ENCODE measurements at regions not wholly inside any gene's neighbourhood (a gene's known extent, or its start where the extent isn't known, plus 50 kb on each side); places are given as distances from the start of the nearest gene placed in this dataset.

DNA sequence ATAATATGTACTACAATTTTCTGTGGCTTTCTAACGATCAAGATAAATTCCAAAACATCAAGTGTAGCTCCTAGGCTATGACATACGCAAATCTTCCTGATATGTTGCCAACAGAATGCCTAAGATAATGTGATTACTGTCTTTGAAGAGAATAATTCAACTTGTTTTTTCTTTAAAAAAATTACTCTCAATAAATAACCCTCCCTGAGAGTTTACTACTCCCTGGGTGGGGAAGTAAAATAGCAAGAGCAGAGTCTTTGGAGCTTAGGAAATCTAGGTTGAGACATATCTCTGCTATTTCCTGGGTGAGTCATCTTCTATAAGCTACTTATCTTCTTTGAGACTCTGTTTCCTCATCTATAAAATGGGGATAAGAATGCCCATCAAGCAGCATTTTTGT, 201.2 kb downstream of the ACTL7B start:
- H3K9me3 ChIP-seq (ENCODE audit: control insufficient read depth, low read depth, low read length) = peaks cover 2% of the 10 kb centered on the region
- H3K36me3 ChIP-seq (ENCODE audit: control insufficient read depth in 2 of 2, extremely low read depth in 1 of 2, insufficient read depth in 2 of 2, low read length in 2 of 2) = no peaks in the 10 kb centered on the region
- dilution Hi-C loops (cut with MboI; ENCODE audit: extremely low pct_ligation_motif_present, low sequenced_read_pairs) = no loop called here
- no peak for FAIRE-seq
- TF ChIP-seq, protein P1, sequence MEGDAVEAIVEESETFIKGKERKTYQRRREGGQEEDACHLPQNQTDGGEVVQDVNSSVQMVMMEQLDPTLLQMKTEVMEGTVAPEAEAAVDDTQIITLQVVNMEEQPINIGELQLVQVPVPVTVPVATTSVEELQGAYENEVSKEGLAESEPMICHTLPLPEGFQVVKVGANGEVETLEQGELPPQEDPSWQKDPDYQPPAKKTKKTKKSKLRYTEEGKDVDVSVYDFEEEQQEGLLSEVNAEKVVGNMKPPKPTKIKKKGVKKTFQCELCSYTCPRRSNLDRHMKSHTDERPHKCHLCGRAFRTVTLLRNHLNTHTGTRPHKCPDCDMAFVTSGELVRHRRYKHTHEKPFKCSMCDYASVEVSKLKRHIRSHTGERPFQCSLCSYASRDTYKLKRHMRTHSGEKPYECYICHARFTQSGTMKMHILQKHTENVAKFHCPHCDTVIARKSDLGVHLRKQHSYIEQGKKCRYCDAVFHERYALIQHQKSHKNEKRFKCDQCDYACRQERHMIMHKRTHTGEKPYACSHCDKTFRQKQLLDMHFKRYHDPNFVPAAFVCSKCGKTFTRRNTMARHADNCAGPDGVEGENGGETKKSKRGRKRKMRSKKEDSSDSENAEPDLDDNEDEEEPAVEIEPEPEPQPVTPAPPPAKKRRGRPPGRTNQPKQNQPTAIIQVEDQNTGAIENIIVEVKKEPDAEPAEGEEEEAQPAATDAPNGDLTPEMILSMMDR (optimal IDR thresholded peaks at IDR 0.05 in 1 of 3, IDR thresholded peaks at IDR 0.05 in 1 of 3, conservative IDR thresholded peaks at IDR 0.05 in 1 of 3; ENCODE audit: extremely low read depth in 1 of 3, insufficient read depth in 2 of 3, low read length in 3 of 3) = no peak
- TF ChIP-seq EZH2 (IDR thresholded peaks at IDR 0.05; ENCODE audit: low read length) = no peak
- no peaks in the 10 kb centered on the region for H3K79me2 ChIP-seq (ENCODE audit: control insufficient read depth, insufficient read depth, low read length)
- H4K20me1 ChIP-seq (ENCODE audit: control insufficient read depth, extremely low read depth, insufficient read depth, low read length) = no peaks in the 10 kb centered on the region
- H3K4me3 ChIP-seq (ENCODE audit: control insufficient read depth in 2 of 3, extremely low read depth in 1 of 3, insufficient read depth in 2 of 3, low read depth in 1 of 3, low read length in 3 of 3) = no peak overlapping the region
- peaks cover 27% of the 10 kb centered on the region for H3K4me1 ChIP-seq (ENCODE audit: control insufficient read depth, extremely low read depth, insufficient read depth, low read length)
- no peak overlapping the region for H3K9ac ChIP-seq (ENCODE audit: control insufficient read depth, extremely low read depth, insufficient read depth, low read length)
- no peaks in the 10 kb centered on the region for H3K9me1 ChIP-seq (ENCODE audit: control insufficient read depth, extremely low read depth, insufficient read depth, low read length)
- H3K27me3 ChIP-seq (ENCODE audit: control insufficient read depth, extremely low read depth, insufficient read depth, low read length) = no peaks in the 10 kb centered on the region
- DNase-seq (ENCODE audit: low read depth, low spot score) = no peak
- H3K4me2 ChIP-seq (ENCODE audit: control insufficient read depth, extremely low read depth, insufficient read depth, low read depth, low read length) = no peak overlapping the region
- no peak overlapping the region for H3K27ac ChIP-seq (ENCODE audit: control insufficient read depth, insufficient read depth, low read length)
- no peak overlapping the region for H2AFZ ChIP-seq (ENCODE audit: control insufficient read depth, low read length)

DNA sequence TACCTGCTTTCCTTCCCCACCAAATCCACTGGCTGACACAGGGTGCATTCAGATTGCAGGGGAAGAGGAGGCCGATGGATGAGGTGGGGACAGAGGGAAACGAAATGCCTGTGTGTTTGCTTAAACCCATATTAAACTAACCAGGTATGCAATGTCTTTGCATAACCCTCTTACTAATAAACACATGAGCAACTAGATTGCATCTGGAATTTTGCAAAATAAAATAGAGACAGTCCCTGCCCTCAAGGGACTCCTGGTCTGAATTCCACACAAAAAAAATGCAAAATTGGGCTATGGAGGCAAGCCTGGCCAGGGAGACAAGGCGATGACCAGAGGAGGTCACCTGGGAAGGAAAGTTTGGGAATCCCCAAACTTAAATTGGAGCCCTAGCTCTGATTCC, 202.9 kb downstream of the ACTL7B start:
- no peak for DNase-seq (ENCODE audit: low read depth, low spot score)
- Histone ChIP-seq H4K20me1 (ENCODE audit: control insufficient read depth, extremely low read depth, insufficient read depth, low read length) (no peaks in the 10 kb centered on the region), H3K4me2 (ENCODE audit: control insufficient read depth, extremely low read depth, insufficient read depth, low read depth, low read length) (no peak overlapping the region), H3K9ac (ENCODE audit: control insufficient read depth, extremely low read depth, insufficient read depth, low read length) (no peak overlapping the region), H3K79me2 (ENCODE audit: control insufficient read depth, insufficient read depth, low read length) (no peaks in the 10 kb centered on the region), H2AFZ (ENCODE audit: control insufficient read depth, low read length) (no peak overlapping the region), H3K27ac (ENCODE audit: control insufficient read depth, insufficient read depth, low read length) (no peak overlapping the region), H3K4me1 (ENCODE audit: control insufficient read depth, extremely low read depth, insufficient read depth, low read length) (peaks cover 27% of the 10 kb centered on the region), H3K4me3 (ENCODE audit: control insufficient read depth in 2 of 3, extremely low read depth in 1 of 3, insufficient read depth in 2 of 3, low read depth in 1 of 3, low read length in 3 of 3) (no peak overlapping the region), H3K9me3 (ENCODE audit: control insufficient read depth, low read depth, low read length) (no peaks in the 10 kb centered on the region), H3K27me3 (ENCODE audit: control insufficient read depth, extremely low read depth, insufficient read depth, low read length) (no peaks in the 10 kb centered on the region), H3K9me1 (ENCODE audit: control insufficient read depth, extremely low read depth, insufficient read depth, low read length) (no peaks in the 10 kb centered on the region), H3K36me3 (ENCODE audit: control insufficient read depth in 2 of 2, extremely low read depth in 1 of 2, insufficient read depth in 2 of 2, low read length in 2 of 2) (no peaks in the 10 kb centered on the region)
- TF ChIP-seq, protein P1 (optimal IDR thresholded peaks at IDR 0.05 in 1 of 3, IDR thresholded peaks at IDR 0.05 in 1 of 3, conservative IDR thresholded peaks at IDR 0.05 in 1 of 3; ENCODE audit: extremely low read depth in 1 of 3, insufficient read depth in 2 of 3, low read length in 3 of 3) = no peak
- TF ChIP-seq EZH2 (IDR thresholded peaks at IDR 0.05; ENCODE audit: low read length) = no peak
- FAIRE-seq = no peak
- dilution Hi-C loops (cut with MboI; ENCODE audit: extremely low pct_ligation_motif_present, low sequenced_read_pairs) = no loop called here

Data from keratinocyte (primary cell).